DMS 273 (cell line): ENCODE measurements at regions not wholly inside any gene's neighbourhood (a gene's known extent, or its start where the extent isn't known, plus 50 kb on each side); places are given as distances from the start of the nearest gene placed in this dataset.
"Not testable (repeated sequence)": the region's sequence is repeated elsewhere in the genome, so short reads cannot be mapped to it uniquely, and the experiment has no call there.

Experiments used
- DNase-seq: peaks from one replicate; lab custom pipeline; 2025; ENCODE audit not compliant: unreplicated experiment; lab: John Stamatoyannopoulos, UW

- no peak for DNase-seq
Observed at GRCh38 chr11:95412074-95412473, 181.1 kb upstream of the SESN3 start.

GRCh38 chr11:95410707-95411106 lies 179.7 kb upstream of the SESN3 start:
- not testable (repeated sequence) for DNase-seq

- DNase-seq = no peak
Observed at GRCh38 chr11:95406271-95406670, 175.3 kb upstream of the SESN3 start.

GRCh38 chr11:95404370-95404769 lies 173.4 kb upstream of the SESN3 start:
- DNase-seq = peak; percentile 40

GRCh38 chr11:95398437-95399112 lies 167.6 kb upstream of the SESN3 start:
- peak; percentile 25 for DNase-seq

- no peak for DNase-seq
Observed at GRCh38 chr11:95392644-95393043, 161.6 kb upstream of the SESN3 start.

GRCh38 chr11:95389427-95389826 lies 158.4 kb upstream of the SESN3 start:
- no peak for DNase-seq

GRCh38 chr11:95388086-95388485 lies 157.1 kb upstream of the SESN3 start:
- no peak for DNase-seq

- no peak for DNase-seq
Observed at GRCh38 chr11:95387325-95387724, 156.3 kb upstream of the SESN3 start.

- DNase-seq = no peak
Observed at GRCh38 chr11:95385577-95385976, 154.6 kb upstream of the SESN3 start.

- DNase-seq = no peak
Observed at GRCh38 chr11:95379479-95379878, 148.5 kb upstream of the SESN3 start.

GRCh38 chr11:95378789-95379188 lies 147.8 kb upstream of the SESN3 start:
- no peak for DNase-seq

GRCh38 chr11:95378111-95378510 lies 147.1 kb upstream of the SESN3 start:
- DNase-seq = no peak

GRCh38 chr11:95375886-95376285 lies 144.9 kb upstream of the SESN3 start:
- DNase-seq = no peak

- DNase-seq = no peak
Observed at GRCh38 chr11:95375451-95375850, 144.4 kb upstream of the SESN3 start.

- no peak for DNase-seq
Observed at GRCh38 chr11:95374105-95374504, 143.1 kb upstream of the SESN3 start.

GRCh38 chr11:95373241-95373640 lies 142.2 kb upstream of the SESN3 start:
- DNase-seq = peak; percentile 19

- no peak for DNase-seq
Observed at GRCh38 chr11:95372097-95372656, 141.2 kb upstream of the SESN3 start.

- DNase-seq = no peak
Observed at GRCh38 chr11:95371153-95371552, 140.2 kb upstream of the SESN3 start.

- no peak for DNase-seq
Observed at GRCh38 chr11:95367726-95368125, 136.7 kb upstream of the SESN3 start.

- DNase-seq = no peak
Observed at GRCh38 chr11:95365348-95365747, 134.3 kb upstream of the SESN3 start.

- DNase-seq = no peak
Observed at GRCh38 chr11:95364324-95365295, 133.6 kb upstream of the SESN3 start.
